HG02884 (cell line): ENCODE measurements at regions not wholly inside any gene's neighbourhood (a gene's known extent, or its start where the extent isn't known, plus 50 kb on each side); places are given as distances from the start of the nearest gene placed in this dataset.
"Not testable (repeated sequence)": the region's sequence is repeated elsewhere in the genome, so short reads cannot be mapped to it uniquely, and the experiment has no call there.

Source experiments
- ATAC-seq: cut with Tn5 transposase; IDR thresholded peaks from one replicate; pipeline ENCODE4 v1.9.1; 2021; ENCODE audit warnings: mild to moderate bottlenecking, moderate library complexity; ENCODE audit not compliant: unreplicated experiment

- ATAC-seq = not testable (repeated sequence)
Observed at GRCh38 chr9:113739605-113740507, 136.3 kb upstream of the ZNF618 start.

- ATAC-seq = not testable (repeated sequence)
Observed at GRCh38 chr9:113740508-113741500, 135.3 kb upstream of the ZNF618 start.

- ATAC-seq = no peak
Observed at GRCh38 chr9:113741886-113742854, 133.9 kb upstream of the ZNF618 start.

GRCh38 chr9:113742878-113743277 is 133.2 kb upstream of the ZNF618 start:
- ATAC-seq = no peak

- ATAC-seq = no peak
Observed at GRCh38 chr9:113746486-113746885, 129.6 kb upstream of the ZNF618 start.

- no peak for ATAC-seq
Observed at GRCh38 chr9:113748135-113748534, 128.0 kb upstream of the ZNF618 start.

- ATAC-seq = no peak
Observed at GRCh38 chr9:113753398-113754119, 122.5 kb upstream of the ZNF618 start.

- ATAC-seq = no peak
Observed at GRCh38 chr9:113754739-113755138, 121.4 kb upstream of the ZNF618 start.

- ATAC-seq = no peak
Observed at GRCh38 chr9:113755433-113755832, 120.7 kb upstream of the ZNF618 start.

- ATAC-seq = no peak
Observed at GRCh38 chr9:113756476-113757192, 119.5 kb upstream of the ZNF618 start.

GRCh38 chr9:113763429-113763828 is 112.7 kb upstream of the ZNF618 start:
- ATAC-seq = no peak

- ATAC-seq = no peak
Observed at GRCh38 chr9:113764572-113764971, 111.5 kb upstream of the ZNF618 start.

- ATAC-seq = no peak
Observed at GRCh38 chr9:113769412-113769811, 106.7 kb upstream of the ZNF618 start.

- no peak for ATAC-seq
Observed at GRCh38 chr9:113770396-113770795, 105.7 kb upstream of the ZNF618 start.

- no peak for ATAC-seq
Observed at GRCh38 chr9:113771199-113771598, 104.9 kb upstream of the ZNF618 start.

- no peak for ATAC-seq
Observed at GRCh38 chr9:113772121-113772810, 103.8 kb upstream of the ZNF618 start.

- no peak for ATAC-seq
Observed at GRCh38 chr9:113774963-113775362, 101.1 kb upstream of the ZNF618 start.

- no peak for ATAC-seq
Observed at GRCh38 chr9:113775749-113776148, 100.4 kb upstream of the ZNF618 start.
